Spleen (tissue), 11 donors: ENCODE measurements at regions not wholly inside any gene's neighbourhood (a gene's known extent, or its start where the extent isn't known, plus 50 kb on each side); places are given as distances from the start of the nearest gene placed in this dataset.
"Not testable (repeated sequence)": the region's sequence is repeated elsewhere in the genome, so short reads cannot be mapped to it uniquely, and the experiment has no call there.

Experiments used
- DNase-seq: peaks from one replicate; pipeline ENCODE4 v3.0.0-alpha.2; 2020
- H3K27ac ChIP-seq, 8 donors: fragments of 200-600 bp; sonication (generic) in 7 of 8; 1 replicate in 4 of 8; 2 replicates in 4 of 8; pipeline versions ENCODE4 v1.5.0 to v1.8.0; 2016 to 2021; ENCODE audit warnings: inconsistent platforms in 4 of 8, mild to moderate bottlenecking in 4 of 8, moderate library complexity in 1 of 8
- H3K27me3 ChIP-seq, 7 donors: fragments of 200-600 bp; sonication (generic) in 6 of 7; replicated peaks in 1 of 7; 1 replicate in 4 of 7; 2 replicates in 3 of 7; pipeline versions ENCODE4 v1.5.0 to v1.8.0; 2016 to 2021; ENCODE audit warnings: inconsistent platforms in 3 of 7, mild to moderate bottlenecking in 1 of 7
- H3K36me3 ChIP-seq, 6 donors: fragments of 200-600 bp; sonication (generic) in 5 of 6; 1 replicate in 4 of 6; 2 replicates in 2 of 6; pipeline versions ENCODE4 v1.5.0 to v1.8.0; 2016 to 2021; ENCODE audit warnings: inconsistent platforms in 2 of 6
- H3K4me1 ChIP-seq, 6 donors: fragments of 200-600 bp; sonication (generic) in 5 of 6; 1 replicate in 3 of 6; 2 replicates in 3 of 6; pipeline versions ENCODE4 v1.5.0 to v1.8.0; 2016 to 2021; ENCODE audit warnings: inconsistent platforms in 3 of 6
- H3K4me3 ChIP-seq, 8 donors: fragments of 200-600 bp; sonication (generic) in 7 of 8; 1 replicate in 4 of 8; 2 replicates in 4 of 8; pipeline versions ENCODE4 v1.5.0 to v1.8.0; 2016 to 2021; ENCODE audit warnings: inconsistent platforms in 4 of 8, mild to moderate bottlenecking in 4 of 8, moderate library complexity in 2 of 8
- H3K9me3 ChIP-seq, 8 donors: fragments of 200-600 bp; sonication (generic) in 7 of 8; 1 replicate in 4 of 8; 2 replicates in 4 of 8; pipeline versions ENCODE4 v1.5.0 to v1.8.0; 2016 to 2021; ENCODE audit warnings: inconsistent platforms in 4 of 8
- POLR2A ChIP-seq, 3 donors: fragments of 450-650 bp; IDR thresholded peaks; one replicate each; pipeline ENCODE4 v1.5.1; 2017; ENCODE audit warnings: antibody characterized with exemption in 3 of 3, mild to moderate bottlenecking in 1 of 3
- POLR2AphosphoS5 ChIP-seq, 3 donors: sonication (generic); formaldehyde crosslinking; IDR thresholded peaks; one replicate each; pipeline ENCODE4 v1.5.1; 2017; ENCODE audit warnings: antibody characterized with exemption in 3 of 3
- WGBS, 5 donors: extraction: QIAGEN DNeasy Blood & Tissue Kit in 3 of 5; methylation state at CpG; one replicate each; pipeline versions ENCODE4 v1.1.5 to v1.1.7; 2013 to 2018; 5-methylcytosine and 5-hydroxymethylcytosine counted together
- intact Hi-C: fragments of 100-400 bp; cut with DNase I; formaldehyde crosslinking; loops from one replicate; pipeline ENCODE4 v1.15.0; 2023; ENCODE audit warnings: low total_unique reads
- TF ChIP-seq, protein P1 (sequence below), 11 experiments: fragments of 200-600 bp in 7 of 11; fragments of 450-650 bp in 4 of 11; sonication (generic) in 4 of 11; IDR thresholded peaks in 8 of 11; conservative IDR thresholded peaks in 3 of 11; 1 replicate in 7 of 11; 2 replicates in 4 of 11; pipeline versions ENCODE4 v1.4.0 to v1.8.0; 2016 to 2021; ENCODE audit warnings: antibody characterized with exemption in 11 of 11, inconsistent platforms in 4 of 11, mild to moderate bottlenecking in 1 of 11
- donor health status: healthy with polysubstance abuse.
- donor health status: DM: no; HTN: no; CAD: no; lungs with moderate emphysema.
- donor health status: DM: no; HTN: no; CAD: no.
- donor health status: Bipolar disorder and iron deficiency.
- donor health status: healthy.
- donor health status: DM: no; HTN: no; CAD: no.
- donor health status: DM: yes; HTN: yes; CAD: no.

DNA sequence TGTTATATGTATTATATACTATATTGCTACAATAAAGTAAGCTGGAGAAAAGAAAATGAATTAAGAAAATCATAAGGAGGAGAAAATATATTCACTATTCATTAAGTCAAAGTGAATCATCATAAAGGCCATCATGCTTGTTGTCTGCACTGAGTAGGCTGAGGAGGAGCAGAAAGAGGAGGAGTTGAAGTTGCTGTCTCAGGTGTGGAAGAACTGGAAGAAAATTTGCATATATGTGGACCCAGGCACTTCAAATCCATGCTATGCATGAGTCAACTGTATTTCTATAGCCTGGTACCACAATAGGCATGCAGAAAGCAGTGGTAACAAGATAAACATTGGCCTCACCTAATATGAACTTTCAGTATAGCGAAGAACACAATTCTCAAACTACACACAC lies 135.9 kb upstream of the SGCG start:
- no peak for DNase-seq
- intact Hi-C loops, result no loop called here
- no peak overlapping the region for H3K27ac ChIP-seq
- no peaks in the 10 kb centered on the region for H3K4me1 ChIP-seq
- H3K27me3 ChIP-seq, result no peaks in the 10 kb centered on the region
- TF ChIP-seq POLR2A (IDR thresholded peaks at IDR 0.05) (no peak), POLR2AphosphoS5 (IDR thresholded peaks at IDR 0.05) (no peak)
- TF ChIP-seq, protein P1, sequence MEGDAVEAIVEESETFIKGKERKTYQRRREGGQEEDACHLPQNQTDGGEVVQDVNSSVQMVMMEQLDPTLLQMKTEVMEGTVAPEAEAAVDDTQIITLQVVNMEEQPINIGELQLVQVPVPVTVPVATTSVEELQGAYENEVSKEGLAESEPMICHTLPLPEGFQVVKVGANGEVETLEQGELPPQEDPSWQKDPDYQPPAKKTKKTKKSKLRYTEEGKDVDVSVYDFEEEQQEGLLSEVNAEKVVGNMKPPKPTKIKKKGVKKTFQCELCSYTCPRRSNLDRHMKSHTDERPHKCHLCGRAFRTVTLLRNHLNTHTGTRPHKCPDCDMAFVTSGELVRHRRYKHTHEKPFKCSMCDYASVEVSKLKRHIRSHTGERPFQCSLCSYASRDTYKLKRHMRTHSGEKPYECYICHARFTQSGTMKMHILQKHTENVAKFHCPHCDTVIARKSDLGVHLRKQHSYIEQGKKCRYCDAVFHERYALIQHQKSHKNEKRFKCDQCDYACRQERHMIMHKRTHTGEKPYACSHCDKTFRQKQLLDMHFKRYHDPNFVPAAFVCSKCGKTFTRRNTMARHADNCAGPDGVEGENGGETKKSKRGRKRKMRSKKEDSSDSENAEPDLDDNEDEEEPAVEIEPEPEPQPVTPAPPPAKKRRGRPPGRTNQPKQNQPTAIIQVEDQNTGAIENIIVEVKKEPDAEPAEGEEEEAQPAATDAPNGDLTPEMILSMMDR (IDR thresholded peaks at IDR 0.05 in 8 of 11, conservative IDR thresholded peaks at IDR 0.05 in 3 of 11), result no peak
- no peaks in the 10 kb centered on the region for H3K36me3 ChIP-seq
- 86 to 97% (median 94%) methylated on average over 1 of the region's 1 CpG for WGBS, 5 donors
- no peak overlapping the region for H3K4me3 ChIP-seq
- no peaks in the 10 kb centered on the region for H3K9me3 ChIP-seq

DNA sequence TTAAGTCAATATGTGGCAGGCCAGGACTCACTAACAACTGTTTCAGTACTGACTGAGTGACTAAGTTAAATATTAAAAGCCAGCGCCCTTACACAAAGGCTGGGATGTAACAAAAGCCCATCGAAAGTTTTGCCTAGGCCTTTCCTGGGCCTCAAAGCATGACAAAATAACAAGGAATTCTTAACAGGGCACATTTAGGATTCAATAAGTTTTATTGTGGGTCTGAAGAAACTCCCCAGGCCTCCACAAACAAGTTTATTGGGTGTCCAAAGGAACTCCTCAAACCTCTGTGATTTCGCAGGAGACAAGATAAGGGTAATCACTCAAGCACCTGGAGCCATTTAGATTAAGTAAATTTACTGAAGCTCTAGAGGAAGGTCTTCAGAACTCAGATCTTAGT lies 130.7 kb upstream of the SGCG start:
- Histone ChIP-seq H3K4me1 (no peaks in the 10 kb centered on the region), H3K27me3 (no peaks in the 10 kb centered on the region), H3K9me3 (no peaks in the 10 kb centered on the region), H3K4me3 (no peak overlapping the region), H3K36me3 (no peaks in the 10 kb centered on the region), H3K27ac (no peak overlapping the region)
- intact Hi-C loops, result no loop called here
- TF ChIP-seq POLR2AphosphoS5 (IDR thresholded peaks at IDR 0.05), result no peak
- TF ChIP-seq POLR2A (IDR thresholded peaks at IDR 0.05), result no peak
- TF ChIP-seq, protein P1 (IDR thresholded peaks at IDR 0.05 in 8 of 11, conservative IDR thresholded peaks at IDR 0.05 in 3 of 11), result no peak
- no peak for DNase-seq
- WGBS, 5 donors, result 73 to 94% (median 91%) methylated on average over 3 of the region's 3 CpGs

DNA sequence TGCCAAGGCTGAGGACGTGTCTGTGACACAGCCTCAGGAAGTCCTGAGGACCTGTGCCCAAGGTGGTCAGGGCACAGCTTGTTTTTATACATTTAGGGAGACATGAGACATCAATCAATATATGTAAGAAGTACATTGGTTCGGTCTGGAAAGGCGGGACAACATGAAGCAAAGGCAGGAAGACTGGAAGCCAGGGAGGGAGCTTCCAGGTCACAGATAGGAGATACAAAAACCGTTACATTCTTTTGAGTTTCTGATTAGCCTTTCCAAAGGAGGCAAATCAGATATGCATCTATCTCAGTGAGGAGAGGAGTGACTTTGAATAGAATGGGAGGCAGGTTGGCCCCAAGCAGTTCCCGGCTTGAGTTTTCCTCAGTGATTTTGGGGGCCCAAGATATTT lies 127.1 kb upstream of the SGCG start:
- intact Hi-C loops, H3K4me3 ChIP-seq, H3K4me1 ChIP-seq, H3K36me3 ChIP-seq, H3K27me3 ChIP-seq, DNase-seq, H3K27ac ChIP-seq, H3K9me3 ChIP-seq: not testable (repeated sequence)
- 54 to 80% (median 73%) methylated on average over 5 of the region's 5 CpGs for WGBS, 5 donors

DNA sequence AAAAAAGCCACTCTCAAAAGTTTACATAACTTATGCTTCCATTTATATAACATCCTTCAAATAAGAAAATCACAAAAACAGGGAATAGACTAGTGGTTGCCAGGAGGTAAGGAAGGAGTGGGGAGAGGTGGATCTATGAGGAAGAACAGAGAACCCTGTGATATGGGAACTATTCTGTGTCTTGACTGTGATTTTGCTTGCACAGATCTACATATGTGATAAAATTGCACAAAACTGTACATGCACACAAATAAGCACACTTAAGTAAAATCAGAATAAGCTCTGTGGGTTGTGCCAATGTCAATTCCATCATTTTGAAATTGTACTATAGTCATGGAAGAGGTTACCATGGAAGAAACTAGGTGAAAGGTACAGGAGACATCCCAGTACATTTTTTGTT lies 121.6 kb upstream of the SGCG start:
- DNase-seq, result no peak
- TF ChIP-seq POLR2AphosphoS5 (IDR thresholded peaks at IDR 0.05), result no peak
- TF ChIP-seq POLR2A (IDR thresholded peaks at IDR 0.05), result no peak
- TF ChIP-seq, protein P1 (IDR thresholded peaks at IDR 0.05 in 8 of 11, conservative IDR thresholded peaks at IDR 0.05 in 3 of 11), result no peak
- no peak overlapping the region for H3K4me3 ChIP-seq
- no peak overlapping the region for H3K27ac ChIP-seq
- intact Hi-C loops, result no loop called here
- no peaks in the 10 kb centered on the region for H3K27me3 ChIP-seq
- H3K36me3 ChIP-seq, result no peaks in the 10 kb centered on the region
- no peaks in the 10 kb centered on the region for H3K4me1 ChIP-seq
- H3K9me3 ChIP-seq, result no peaks in the 10 kb centered on the region

DNA sequence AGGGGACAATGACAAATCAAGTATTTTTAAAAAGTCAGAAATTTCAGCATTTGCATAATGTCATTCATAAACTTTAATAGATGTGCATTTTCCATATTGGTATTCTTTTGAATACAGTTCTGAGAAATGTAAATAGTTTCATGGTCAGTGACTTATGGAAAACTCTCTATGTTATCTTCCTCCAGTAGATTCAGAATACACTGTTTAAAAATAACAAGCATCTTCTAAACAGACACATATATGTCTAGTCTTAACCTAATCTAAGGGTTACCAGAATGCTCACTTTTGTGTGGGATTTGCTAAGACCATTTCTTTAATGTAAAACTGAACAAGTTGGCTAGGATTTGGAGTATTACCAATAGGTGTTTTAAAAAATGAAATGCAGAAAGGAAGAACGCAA lies 119.8 kb upstream of the SGCG start:
- DNase-seq, result no peak
- TF ChIP-seq POLR2AphosphoS5 (IDR thresholded peaks at IDR 0.05) (no peak), POLR2A (IDR thresholded peaks at IDR 0.05) (no peak)
- TF ChIP-seq, protein P1 (IDR thresholded peaks at IDR 0.05 in 8 of 11, conservative IDR thresholded peaks at IDR 0.05 in 3 of 11), result no peak
- H3K4me1 ChIP-seq, result no peaks in the 10 kb centered on the region
- no peaks in the 10 kb centered on the region for H3K36me3 ChIP-seq
- intact Hi-C loops, result no loop called here
- 85 to 100% (median 96%) methylated on average over 1 of the region's 1 CpG; no CpG with 5 or more reads in 1 of the 5 donors for WGBS, 5 donors
- H3K27me3 ChIP-seq, result no peaks in the 10 kb centered on the region
- H3K9me3 ChIP-seq, result no peaks in the 10 kb centered on the region
- no peak overlapping the region for H3K27ac ChIP-seq
- H3K4me3 ChIP-seq, result no peak overlapping the region
